HG02938 (cell line): ENCODE measurements at regions not wholly inside any gene's neighbourhood (a gene's known extent, or its start where the extent isn't known, plus 50 kb on each side); places are given as distances from the start of the nearest gene placed in this dataset.

Source experiments
- ATAC-seq: cut with Tn5 transposase; IDR thresholded peaks from one replicate; pipeline ENCODE4 v1.9.1; 2021; ENCODE audit warnings: mild to moderate bottlenecking, moderate library complexity; ENCODE audit not compliant: unreplicated experiment

GRCh38 chr2:134193006-134193405 is 60.9 kb upstream of the MGAT5 start:
- no peak for ATAC-seq

- ATAC-seq, result no peak
Measured at GRCh38 chr2:134194519-134194918, 59.4 kb upstream of the MGAT5 start.

- no peak for ATAC-seq
Measured at GRCh38 chr2:134195341-134195740, 58.5 kb upstream of the MGAT5 start.

- ATAC-seq, result no peak
Measured at GRCh38 chr2:134197445-134197844, 56.4 kb upstream of the MGAT5 start.

GRCh38 chr2:134198006-134198634 is 55.8 kb upstream of the MGAT5 start:
- ATAC-seq, result no peak

- ATAC-seq, result no peak
Measured at GRCh38 chr2:134199123-134199522, 54.7 kb upstream of the MGAT5 start.

- no peak for ATAC-seq
Measured at GRCh38 chr2:134200036-134200618, 53.7 kb upstream of the MGAT5 start.

- no peak for ATAC-seq
Measured at GRCh38 chr2:134201533-134201932, 52.3 kb upstream of the MGAT5 start.

- ATAC-seq, result no peak
Measured at GRCh38 chr2:134202371-134202770, 51.5 kb upstream of the MGAT5 start.

- no peak for ATAC-seq
Measured at GRCh38 chr2:134203175-134203574, 50.7 kb upstream of the MGAT5 start.
